GM12878 (cell line): ENCODE measurements at regions not wholly inside any gene's neighbourhood (a gene's known extent, or its start where the extent isn't known, plus 50 kb on each side); places are given as distances from the start of the nearest gene placed in this dataset.

Source experiments
- ATAC-seq: fragments of 200-7000 bp; cut with Tn5 transposase; 3 replicates; pipeline ENCODE4 v1.9.1; 2020; ENCODE audit warnings: mild to moderate bottlenecking, moderate library complexity
- BruUV-seq: library from RNA; stranded (reverse); fragments of 400-500 nt; replicated peaks from 2 replicates; lab custom pipeline; 2021; lab: Mats Ljungman, UMichigan
- CTCF ChIA-PET: fragments of 300-600 bp; sonication (Branson Sonifier 250); formaldehyde crosslinking; extraction: SDS; loops from one replicate; lab custom pipeline; 2021; ENCODE audit warnings: inconsistent platforms; lab: Yijun Ruan, JAX
- POLR2A ChIA-PET: fragments of 350-600 bp; formaldehyde crosslinking; extraction: SDS; loops from one replicate; lab custom pipeline; 2021; ENCODE audit warnings: inconsistent platforms; lab: Charles Lee
- RAD21 ChIA-PET: fragments of 300-600 bp; sonication (Branson Sonifier 250); formaldehyde crosslinking; loops from one replicate; lab custom pipeline; 2023; ENCODE audit warnings: antibody characterized with exemption; ENCODE audit not compliant: unreplicated experiment; lab: Charles Lee
- SMC1A ChIA-PET: fragments of 300-600 bp; sonication (Branson Sonifier 250); formaldehyde crosslinking; loops from one replicate; lab custom pipeline; 2023; ENCODE audit not compliant: unreplicated experiment, uncharacterized antibody; lab: Charles Lee
- DNase-seq: peaks from one replicate; pipeline ENCODE4 v3.0.0-alpha.2; 2011; ENCODE audit warnings: low read depth, low spot score
- FAIRE-seq: peaks from 3 replicates; lab custom pipeline; 2011; peaks lifted over from hg19 to GRCh38; lab: Jason Lieb, UNC
- H2AFZ ChIP-seq: 2 replicates; pipeline ENCODE4 v1.6.0; 2011; ENCODE audit warnings: low read depth, low read length, control low read depth; ENCODE audit not compliant: control insufficient read depth
- H3K27ac ChIP-seq: 2 replicates; pipeline ENCODE4 v1.5.1; 2011; ENCODE audit warnings: control low read depth; ENCODE audit not compliant: control insufficient read depth, insufficient read depth
- H3K27me3 ChIP-seq, 2 experiments: replicated peaks in 1 of 2; 2 replicates each; pipeline versions ENCODE4 v1.6.0 to v1.6.1; 2011; ENCODE audit warnings: low read length in 1 of 2; ENCODE audit not compliant: control insufficient read depth in 2 of 2, insufficient read depth in 2 of 2
- H3K36me3 ChIP-seq, 2 experiments: 2 replicates each; pipeline ENCODE4 v1.5.1; 2011; ENCODE audit warnings: low read length in 1 of 2; ENCODE audit not compliant: control insufficient read depth in 2 of 2, insufficient read depth in 2 of 2
- H3K4me1 ChIP-seq: 2 replicates; pipeline ENCODE4 v1.6.1; 2011; ENCODE audit warnings: mild to moderate bottlenecking, low read length, moderate library complexity, mixed read lengths; ENCODE audit not compliant: control insufficient read depth, insufficient read depth
- H3K4me2 ChIP-seq: 2 replicates; pipeline ENCODE4 v1.6.0; 2011; ENCODE audit warnings: control low read depth; ENCODE audit not compliant: control insufficient read depth, insufficient read depth
- H3K4me3 ChIP-seq: fragments of 200-600 bp; sonication (generic); 2 replicates; pipeline ENCODE4 v1.5.1; 2016
- H3K79me2 ChIP-seq: 2 replicates; pipeline ENCODE4 v1.6.0; 2011; ENCODE audit warnings: low read length; ENCODE audit not compliant: control insufficient read depth, insufficient read depth
- H3K9ac ChIP-seq: 2 replicates; pipeline ENCODE4 v1.8.0; 2011; ENCODE audit warnings: low read length, control low read depth, mixed read lengths; ENCODE audit not compliant: control insufficient read depth, insufficient read depth
- H3K9me3 ChIP-seq: replicated peaks from 3 replicates; pipeline ENCODE4 v1.5.1; 2011; ENCODE audit warnings: mild to moderate bottlenecking, low read length; ENCODE audit not compliant: control insufficient read depth, insufficient read depth
- H4K20me1 ChIP-seq: 2 replicates; pipeline ENCODE4 v1.6.0; 2011; ENCODE audit not compliant: control insufficient read depth, insufficient read depth
- POU2F2 ChIP-seq: IDR thresholded peaks from 3 replicates; pipeline ENCODE4 v1.6.1; 2011; ENCODE audit warnings: low read depth, mild to moderate bottlenecking, low read length, borderline replicate concordance
- RCOR1 ChIP-seq: conservative IDR thresholded peaks from 2 replicates; pipeline ENCODE4 v1.6.1; 2012; ENCODE audit warnings: low read depth, low read length, improper control_type of control experiment
- RELA ChIP-seq: fragments of 450-650 bp; IDR thresholded peaks from 2 replicates; pipeline ENCODE4 v1.8.0; 2014; ENCODE audit warnings: borderline replicate concordance; ENCODE audit not compliant: partially characterized antibody
- SMAD5 ChIP-seq: IDR thresholded peaks from 2 replicates; pipeline ENCODE4 v1.6.1; 2016; ENCODE audit warnings: antibody characterized with exemption, low read depth
- SMC3 ChIP-seq: IDR thresholded peaks from 2 replicates; pipeline ENCODE4 v1.6.1; 2011; ENCODE audit warnings: low read length, improper control_type of control experiment, borderline replicate concordance
- SP1 ChIP-seq: IDR thresholded peaks from one replicate; pipeline ENCODE4 v1.6.1; 2011; ENCODE audit warnings: low read depth, low read length
- TCF7 ChIP-seq: IDR thresholded peaks from 2 replicates; pipeline ENCODE4 v1.6.1; 2014; ENCODE audit warnings: antibody characterized with exemption, borderline replicate concordance
- WGBS: methylation state at CpG from one replicate; pipeline ENCODE4 v1.1.6; 2016; ENCODE audit warnings: low lambda C conversion rate; ENCODE audit not compliant: insufficient replicate concordance, insufficient coverage; ENCODE audit errors: missing lambda C conversion rate; 5-methylcytosine and 5-hydroxymethylcytosine counted together
- in situ Hi-C: fragments of 300-500 bp; cut with MboI; formaldehyde crosslinking; loops from 9 replicates; pipeline ENCODE4 v1.14.3; 2018; ENCODE audit warnings: mixed read lengths
- intact Hi-C: fragments of 100-400 bp; cut with micrococcal nuclease; formaldehyde crosslinking; loops from one replicate; pipeline ENCODE4 v1.14.2; 2022; ENCODE audit not compliant: unreplicated experiment
- TF ChIP-seq, protein P1 (sequence below): IDR thresholded peaks from 2 replicates; pipeline ENCODE4 v1.6.1; 2012; ENCODE audit warnings: low read depth, low read length, improper control_type of control experiment
- TF ChIP-seq, protein P2 (sequence below): IDR thresholded peaks from 2 replicates; pipeline ENCODE4 v1.6.1; 2012; ENCODE audit warnings: low read depth, low read length, improper control_type of control experiment
- TF ChIP-seq, protein P3 (sequence below): IDR thresholded peaks from 2 replicates; pipeline ENCODE4 v1.6.1; 2011; ENCODE audit warnings: borderline replicate concordance, low read depth, mild to moderate bottlenecking, moderate library complexity, mixed read lengths, low read length; ENCODE audit not compliant: insufficient read depth; ENCODE audit errors: extremely low read length
- TF ChIP-seq, protein P4 (sequence below): IDR thresholded peaks from 2 replicates; pipeline ENCODE4 v1.6.1; 2012; ENCODE audit warnings: mild to moderate bottlenecking, low read depth, low read length

DNA sequence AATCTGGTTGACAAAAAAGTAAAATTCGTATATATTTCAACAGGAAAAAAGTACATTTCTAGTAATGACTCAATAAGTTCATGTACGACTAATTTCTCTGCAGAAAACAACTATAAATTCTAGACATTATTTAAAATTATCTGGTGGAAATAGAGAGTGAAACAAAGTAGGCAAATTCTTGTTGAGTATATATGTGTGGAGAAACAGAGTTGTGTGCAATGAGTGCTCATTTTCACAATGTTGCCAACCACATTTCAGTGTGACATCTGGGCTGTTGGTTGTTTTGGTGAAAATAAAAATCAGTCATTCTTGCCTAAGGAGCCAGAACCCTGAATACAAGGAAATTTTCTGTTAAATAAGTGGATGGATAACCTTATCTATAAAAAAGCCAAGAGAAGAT, 372.0 kb upstream of the NDST4 start:
- ChIA-PET POLR2A (no interaction called here), RAD21 (no interaction called here), CTCF (no interaction called here), SMC1A (no interaction called here)
- FAIRE-seq, result no peak
- Histone ChIP-seq H3K27ac (no peak overlapping the region), H3K27me3 (no peaks in the 10 kb centered on the region), H3K36me3 (no peaks in the 10 kb centered on the region), H3K4me3 (no peak overlapping the region), H3K9me3 (no peaks in the 10 kb centered on the region), H2AFZ (no peak overlapping the region), H3K79me2 (no peaks in the 10 kb centered on the region), H3K4me2 (no peak overlapping the region), H4K20me1 (no peaks in the 10 kb centered on the region), H3K9ac (no peak overlapping the region)
- no peak for DNase-seq
- peak; percentile 54 for ATAC-seq
- BruUV-seq, result no TSS peak
- WGBS, result 33% methylated on average over 2 of the region's 2 CpGs
- intact Hi-C loops, result no loop called here
- TF ChIP-seq SMC3 (no peak), TCF7 (no peak), RCOR1 (no peak), POU2F2 (no peak), RELA (no peak), SP1 (no peak), SMAD5 (no peak)
- TF ChIP-seq, protein P1, sequence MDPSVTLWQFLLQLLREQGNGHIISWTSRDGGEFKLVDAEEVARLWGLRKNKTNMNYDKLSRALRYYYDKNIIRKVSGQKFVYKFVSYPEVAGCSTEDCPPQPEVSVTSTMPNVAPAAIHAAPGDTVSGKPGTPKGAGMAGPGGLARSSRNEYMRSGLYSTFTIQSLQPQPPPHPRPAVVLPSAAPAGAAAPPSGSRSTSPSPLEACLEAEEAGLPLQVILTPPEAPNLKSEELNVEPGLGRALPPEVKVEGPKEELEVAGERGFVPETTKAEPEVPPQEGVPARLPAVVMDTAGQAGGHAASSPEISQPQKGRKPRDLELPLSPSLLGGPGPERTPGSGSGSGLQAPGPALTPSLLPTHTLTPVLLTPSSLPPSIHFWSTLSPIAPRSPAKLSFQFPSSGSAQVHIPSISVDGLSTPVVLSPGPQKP, result no peak
- TF ChIP-seq, protein P2, sequence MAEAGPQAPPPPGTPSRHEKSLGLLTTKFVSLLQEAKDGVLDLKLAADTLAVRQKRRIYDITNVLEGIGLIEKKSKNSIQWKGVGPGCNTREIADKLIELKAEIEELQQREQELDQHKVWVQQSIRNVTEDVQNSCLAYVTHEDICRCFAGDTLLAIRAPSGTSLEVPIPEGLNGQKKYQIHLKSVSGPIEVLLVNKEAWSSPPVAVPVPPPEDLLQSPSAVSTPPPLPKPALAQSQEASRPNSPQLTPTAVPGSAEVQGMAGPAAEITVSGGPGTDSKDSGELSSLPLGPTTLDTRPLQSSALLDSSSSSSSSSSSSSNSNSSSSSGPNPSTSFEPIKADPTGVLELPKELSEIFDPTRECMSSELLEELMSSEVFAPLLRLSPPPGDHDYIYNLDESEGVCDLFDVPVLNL, result no peak
- TF ChIP-seq, protein P3, sequence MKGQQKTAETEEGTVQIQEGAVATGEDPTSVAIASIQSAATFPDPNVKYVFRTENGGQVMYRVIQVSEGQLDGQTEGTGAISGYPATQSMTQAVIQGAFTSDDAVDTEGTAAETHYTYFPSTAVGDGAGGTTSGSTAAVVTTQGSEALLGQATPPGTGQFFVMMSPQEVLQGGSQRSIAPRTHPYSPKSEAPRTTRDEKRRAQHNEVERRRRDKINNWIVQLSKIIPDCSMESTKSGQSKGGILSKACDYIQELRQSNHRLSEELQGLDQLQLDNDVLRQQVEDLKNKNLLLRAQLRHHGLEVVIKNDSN, result no peak
- TF ChIP-seq, protein P4, sequence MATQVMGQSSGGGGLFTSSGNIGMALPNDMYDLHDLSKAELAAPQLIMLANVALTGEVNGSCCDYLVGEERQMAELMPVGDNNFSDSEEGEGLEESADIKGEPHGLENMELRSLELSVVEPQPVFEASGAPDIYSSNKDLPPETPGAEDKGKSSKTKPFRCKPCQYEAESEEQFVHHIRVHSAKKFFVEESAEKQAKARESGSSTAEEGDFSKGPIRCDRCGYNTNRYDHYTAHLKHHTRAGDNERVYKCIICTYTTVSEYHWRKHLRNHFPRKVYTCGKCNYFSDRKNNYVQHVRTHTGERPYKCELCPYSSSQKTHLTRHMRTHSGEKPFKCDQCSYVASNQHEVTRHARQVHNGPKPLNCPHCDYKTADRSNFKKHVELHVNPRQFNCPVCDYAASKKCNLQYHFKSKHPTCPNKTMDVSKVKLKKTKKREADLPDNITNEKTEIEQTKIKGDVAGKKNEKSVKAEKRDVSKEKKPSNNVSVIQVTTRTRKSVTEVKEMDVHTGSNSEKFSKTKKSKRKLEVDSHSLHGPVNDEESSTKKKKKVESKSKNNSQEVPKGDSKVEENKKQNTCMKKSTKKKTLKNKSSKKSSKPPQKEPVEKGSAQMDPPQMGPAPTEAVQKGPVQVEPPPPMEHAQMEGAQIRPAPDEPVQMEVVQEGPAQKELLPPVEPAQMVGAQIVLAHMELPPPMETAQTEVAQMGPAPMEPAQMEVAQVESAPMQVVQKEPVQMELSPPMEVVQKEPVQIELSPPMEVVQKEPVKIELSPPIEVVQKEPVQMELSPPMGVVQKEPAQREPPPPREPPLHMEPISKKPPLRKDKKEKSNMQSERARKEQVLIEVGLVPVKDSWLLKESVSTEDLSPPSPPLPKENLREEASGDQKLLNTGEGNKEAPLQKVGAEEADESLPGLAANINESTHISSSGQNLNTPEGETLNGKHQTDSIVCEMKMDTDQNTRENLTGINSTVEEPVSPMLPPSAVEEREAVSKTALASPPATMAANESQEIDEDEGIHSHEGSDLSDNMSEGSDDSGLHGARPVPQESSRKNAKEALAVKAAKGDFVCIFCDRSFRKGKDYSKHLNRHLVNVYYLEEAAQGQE, result no peak
- TF ChIP-seq, all 136 proteins: peak for 0
- in situ Hi-C loops, result no loop called here
- H3K4me1 ChIP-seq, result no peaks in the 10 kb centered on the region
